Eye (tissue), 1 donor: ENCODE measurements at regions not wholly inside any gene's neighbourhood (a gene's known extent, or its start where the extent isn't known, plus 50 kb on each side); places are given as distances from the start of the nearest gene placed in this dataset.
"Not testable (repeated sequence)": the region's sequence is repeated elsewhere in the genome, so short reads cannot be mapped to it uniquely, and the experiment has no call there.

Experiments used
- DNase-seq: peaks from one replicate; pipeline ENCODE4 v3.0.0-alpha.2; 2015

- DNase-seq, result peak; percentile 3
Observed at GRCh38 chr2:198279026-198279425, 474.6 kb downstream of the PLCL1 start.

DNA sequence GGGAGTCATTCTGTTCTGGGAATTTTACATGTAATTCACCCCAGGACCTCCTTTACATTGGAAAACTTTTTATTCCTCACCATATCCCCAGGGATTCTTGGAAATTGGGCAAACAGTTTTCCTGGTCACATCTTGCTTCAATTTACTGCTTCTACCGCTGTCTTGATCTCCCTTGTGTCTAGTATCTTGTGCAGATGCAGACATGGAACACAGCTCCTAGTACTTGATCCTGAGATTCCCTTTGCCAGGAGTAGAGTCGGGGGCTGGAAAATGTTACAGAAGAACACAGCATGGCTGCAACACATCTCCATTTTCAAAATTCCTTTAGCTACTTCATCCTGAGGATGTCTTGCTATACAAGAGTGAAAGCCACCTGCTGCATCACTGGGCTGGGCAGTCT lies 472.8 kb downstream of the PLCL1 start:
- DNase-seq, result no peak

- DNase-seq, result peak; percentile 27
Observed at GRCh38 chr2:198273660-198274059, 469.3 kb downstream of the PLCL1 start.

DNA sequence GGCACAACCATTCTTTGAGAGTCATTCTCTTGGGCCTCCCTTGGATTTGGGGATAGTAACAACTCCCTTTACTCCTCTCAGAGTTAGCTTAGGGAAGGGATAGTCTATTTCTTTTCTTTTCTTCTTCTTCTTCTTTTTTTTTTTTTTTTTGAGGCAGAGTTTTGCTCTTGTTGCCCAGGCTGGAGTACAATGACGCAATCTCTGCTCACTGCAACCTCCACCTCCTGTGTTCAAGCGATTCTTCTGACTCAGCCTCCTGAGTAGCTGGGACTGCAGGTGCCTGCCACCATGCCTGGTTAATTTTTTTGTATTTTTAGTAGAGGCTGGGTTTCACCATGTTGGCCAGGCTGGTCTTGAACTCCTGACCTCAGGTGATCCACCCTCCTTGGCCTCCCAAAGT lies 465.8 kb downstream of the PLCL1 start:
- not testable (repeated sequence) for DNase-seq

GRCh38 chr2:198268519-198268918 lies 464.1 kb downstream of the PLCL1 start:
- no peak for DNase-seq

DNA sequence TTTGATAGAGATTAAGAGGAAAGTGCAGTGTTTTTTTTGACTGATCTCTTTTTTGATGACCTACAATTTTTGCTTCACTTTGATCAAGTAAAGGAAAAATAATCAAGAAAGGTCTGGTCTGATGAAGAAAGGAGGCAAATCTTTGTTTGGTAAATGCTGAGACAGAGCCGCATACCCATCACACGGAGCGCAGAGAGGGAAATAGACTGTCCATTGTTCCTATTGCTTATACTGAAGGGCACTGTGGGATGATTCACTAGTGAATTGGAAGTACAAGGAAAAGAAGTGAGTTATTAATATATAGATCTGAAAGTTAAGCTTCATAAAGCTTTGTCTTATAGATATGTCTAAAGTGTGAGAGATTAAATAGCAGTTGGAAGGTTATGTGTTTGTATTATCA lies 455.1 kb downstream of the PLCL1 start:
- DNase-seq, result no peak

DNA sequence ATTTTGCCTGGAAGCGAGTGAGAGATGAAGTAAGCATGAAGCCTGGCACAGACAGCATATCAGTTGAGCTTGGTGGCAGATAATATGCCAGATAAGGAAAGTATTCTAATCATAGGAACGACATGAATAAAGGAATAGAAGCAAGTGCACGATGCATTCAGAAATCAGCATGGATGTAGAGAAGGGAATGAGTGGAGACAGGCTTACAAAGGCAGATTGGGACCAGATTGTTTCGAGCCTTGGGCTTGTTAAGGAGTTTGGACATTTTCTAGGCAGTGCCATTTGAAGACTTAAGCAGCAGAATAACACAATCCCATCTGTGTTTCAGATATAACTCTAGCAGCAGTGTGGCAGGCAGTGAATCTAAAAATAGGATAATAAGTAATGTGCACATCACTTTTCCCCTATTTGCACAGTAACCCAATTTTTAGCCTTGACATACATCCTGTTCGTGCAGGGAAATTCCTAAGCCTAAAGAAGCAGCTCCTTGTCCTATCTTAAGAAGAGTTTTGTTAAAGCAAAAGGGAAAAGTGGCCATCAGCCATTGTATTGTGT lies 450.2 kb downstream of the PLCL1 start:
- DNase-seq, result no peak

DNA sequence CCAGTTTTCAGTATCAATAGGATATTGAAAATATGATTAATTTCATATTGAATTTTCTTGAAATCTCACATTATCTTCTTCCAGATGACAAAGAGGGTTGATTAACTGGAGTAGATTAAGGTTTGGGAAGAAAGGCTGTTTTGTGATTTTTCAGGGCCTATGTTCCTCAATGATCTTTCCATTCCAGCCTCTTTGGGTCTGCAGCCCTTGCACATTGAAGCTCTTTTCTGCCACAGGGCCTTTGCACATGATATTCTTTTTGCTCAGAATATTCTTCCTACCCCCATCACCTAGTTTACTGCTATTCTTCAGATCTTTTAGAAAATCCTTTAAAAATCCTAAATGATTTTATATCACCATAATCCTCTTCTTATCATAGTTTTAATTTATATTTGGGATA lies 449.6 kb downstream of the PLCL1 start:
- no peak for DNase-seq

DNA sequence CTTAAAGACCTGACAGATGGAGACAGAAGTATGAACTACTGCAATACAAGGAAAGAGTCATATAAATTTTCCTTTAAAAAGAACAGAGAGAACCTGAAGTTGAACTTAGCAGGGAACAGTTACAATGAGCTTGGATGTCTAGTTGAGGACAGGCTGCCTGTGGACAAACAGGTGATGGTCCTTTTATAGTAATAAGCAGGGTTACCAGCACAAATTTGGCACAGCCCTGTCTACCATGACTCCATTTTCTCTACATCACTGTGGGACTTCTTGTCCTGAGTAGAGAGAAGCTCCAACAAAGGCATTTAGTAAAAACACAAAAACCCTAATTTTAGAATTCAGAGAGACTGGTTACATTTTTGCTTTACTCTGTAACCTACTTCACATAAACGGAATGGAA lies 448.1 kb downstream of the PLCL1 start:
- no peak for DNase-seq

- no peak for DNase-seq
Observed at GRCh38 chr2:198242093-198242492, 437.7 kb downstream of the PLCL1 start.

- no peak for DNase-seq
Observed at GRCh38 chr2:198238429-198238828, 434.0 kb downstream of the PLCL1 start.

DNA sequence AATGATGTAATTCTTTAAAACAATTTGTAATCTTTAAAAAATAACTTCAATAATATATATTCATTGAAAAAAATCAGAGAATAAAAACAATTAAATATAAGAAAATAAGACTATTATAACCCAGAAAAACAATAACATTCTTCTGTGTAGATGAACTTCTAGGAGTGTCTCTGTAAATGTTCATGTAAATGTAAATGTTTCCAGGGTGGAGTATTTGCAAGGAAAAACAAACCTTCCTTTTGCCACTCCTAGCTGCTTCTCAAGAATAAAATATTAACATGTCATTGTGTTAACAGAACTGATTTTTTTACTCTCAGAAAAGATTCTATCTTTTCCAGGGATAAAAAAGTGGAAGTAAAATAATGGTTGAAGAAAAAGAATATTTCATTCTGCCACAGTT lies 431.9 kb downstream of the PLCL1 start:
- no peak for DNase-seq

DNA sequence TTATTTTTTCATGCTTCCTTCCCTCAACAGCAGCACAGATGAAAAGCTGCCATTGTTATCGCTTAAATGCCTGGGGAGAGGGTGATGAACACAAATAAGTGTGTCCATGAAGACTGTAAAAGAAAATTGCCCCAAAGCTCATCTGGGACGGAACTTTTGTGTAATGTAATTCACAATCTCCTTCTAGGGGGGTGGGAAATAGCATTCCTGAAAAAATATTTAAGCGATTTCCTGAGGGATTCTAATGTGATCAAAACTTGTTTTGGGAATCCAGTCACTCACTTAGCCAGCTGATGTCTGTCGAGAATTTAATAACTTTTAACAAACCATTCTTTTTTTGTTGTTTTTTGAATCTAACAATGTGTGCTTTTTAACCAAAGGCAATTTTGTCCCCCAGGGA lies 427.9 kb downstream of the PLCL1 start:
- no peak for DNase-seq

DNA sequence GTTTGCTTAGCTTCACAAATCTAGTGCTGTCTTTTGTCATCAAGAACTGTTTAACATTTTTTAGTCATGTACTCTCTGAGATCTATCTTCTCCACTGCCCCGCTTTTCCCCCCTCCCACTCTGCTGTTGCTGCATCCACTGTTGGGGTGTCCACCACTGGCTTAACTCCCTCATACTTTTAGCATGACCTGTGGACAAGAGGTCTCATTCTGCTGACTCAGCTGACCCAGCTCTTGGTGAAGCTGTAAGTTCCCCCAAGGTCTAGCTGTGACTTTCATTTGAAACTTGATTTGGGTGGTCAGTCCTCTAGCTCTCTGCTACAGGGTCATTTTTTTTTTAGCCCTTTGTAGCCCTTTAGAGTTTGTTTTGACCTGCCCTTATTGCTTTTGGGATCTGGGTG lies 427.2 kb downstream of the PLCL1 start:
- no peak for DNase-seq

DNA sequence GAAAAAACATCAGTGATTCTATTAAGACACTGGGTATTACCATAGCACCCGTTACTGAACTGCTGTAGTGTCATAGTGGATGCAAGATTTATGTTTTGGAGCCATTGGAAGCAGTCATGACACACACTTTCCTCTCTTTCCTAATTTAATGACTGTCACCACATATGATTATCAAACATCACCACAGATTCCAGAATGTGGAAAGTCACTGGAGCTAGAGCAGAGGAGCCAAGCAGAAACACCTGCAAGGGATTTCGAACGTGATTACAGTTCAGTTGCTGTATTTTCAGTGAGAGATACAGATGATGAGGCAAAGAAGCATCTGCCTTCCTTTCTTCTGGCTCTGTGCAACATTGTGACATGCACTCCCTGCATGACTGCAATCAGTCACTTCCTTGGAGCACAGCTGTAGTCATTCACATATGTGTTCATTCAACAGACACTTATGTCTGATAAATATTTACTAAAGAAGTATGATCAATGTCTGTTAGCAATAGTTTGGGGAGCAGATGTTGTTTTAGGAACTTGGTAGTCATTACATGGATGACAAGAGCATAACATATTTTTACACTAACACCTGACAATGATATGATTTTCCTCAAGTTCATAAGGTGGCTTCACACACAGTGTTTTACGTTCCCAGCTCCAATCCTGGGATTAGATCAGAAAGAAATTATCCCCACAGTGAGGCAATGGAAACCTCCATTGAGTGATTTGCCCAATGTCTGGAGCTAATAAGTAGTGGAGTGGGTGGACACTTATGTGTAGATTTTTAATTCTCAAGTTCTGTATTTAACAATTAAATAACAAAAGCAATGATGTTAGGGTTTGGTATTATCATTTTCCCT lies 416.6 kb downstream of the PLCL1 start:
- DNase-seq, result no peak

DNA sequence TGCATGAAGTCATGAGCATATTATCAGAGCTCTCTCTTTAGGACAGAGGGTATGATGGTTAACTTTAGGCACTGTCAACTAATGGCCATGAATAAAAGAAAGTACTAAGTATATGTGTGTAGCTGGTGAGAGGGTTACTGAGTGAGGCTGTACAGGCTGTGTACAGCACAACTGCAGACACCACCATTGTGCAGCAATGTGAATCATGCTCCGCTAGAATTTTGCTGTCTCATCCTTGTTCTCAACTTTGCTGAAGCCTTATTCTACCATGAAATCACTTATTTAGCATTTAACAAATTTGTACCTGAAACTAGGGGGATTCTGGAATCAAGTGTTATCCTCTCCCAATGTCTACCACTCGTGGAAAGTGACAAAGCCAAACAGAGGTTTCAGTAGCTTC lies 414.9 kb downstream of the PLCL1 start:
- DNase-seq, result no peak

DNA sequence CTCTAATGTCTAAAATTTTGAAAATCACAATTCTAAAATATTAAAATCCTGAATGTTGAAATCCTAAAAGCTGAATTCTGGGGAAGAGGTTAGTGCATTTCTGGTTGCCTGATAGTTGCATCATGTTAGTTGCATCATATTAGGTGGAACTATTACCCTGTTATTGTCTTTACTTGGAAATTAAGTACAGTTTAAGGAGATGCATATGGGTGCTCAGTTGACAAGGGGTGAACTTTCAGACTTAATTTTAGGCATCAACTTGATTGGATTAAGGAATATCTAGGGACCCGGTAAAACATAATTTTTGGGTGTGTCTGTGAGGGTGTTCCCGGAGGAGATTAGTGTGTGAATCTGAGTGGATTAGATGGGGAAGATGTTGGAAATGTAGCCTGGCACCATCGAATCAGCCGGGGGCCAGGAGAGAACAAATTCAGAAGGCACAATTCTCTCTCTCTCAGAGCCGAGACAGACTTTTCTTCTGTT lies 409.8 kb downstream of the PLCL1 start:
- DNase-seq, result no peak

DNA sequence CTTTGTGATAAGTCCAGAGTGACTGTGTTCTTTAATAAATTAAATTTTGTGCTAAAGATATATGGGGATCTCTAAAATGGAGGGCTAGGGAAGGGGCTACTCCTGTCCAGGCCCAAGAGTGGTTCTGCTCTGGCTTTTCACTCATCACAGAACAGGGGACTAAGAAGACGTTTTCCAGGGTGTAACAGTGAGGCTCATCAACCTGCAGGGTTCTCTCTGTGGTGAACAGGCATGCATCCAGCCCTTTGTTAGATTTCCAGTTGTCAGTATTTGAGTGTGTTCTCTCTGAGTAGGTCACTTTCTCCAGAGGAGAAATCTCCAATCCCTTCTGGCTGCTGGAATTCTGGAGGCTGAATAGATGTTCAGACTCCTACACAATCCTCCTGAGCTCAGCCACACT lies 408.9 kb downstream of the PLCL1 start:
- no peak for DNase-seq

- no peak for DNase-seq
Observed at GRCh38 chr2:198211706-198212105, 407.3 kb downstream of the PLCL1 start.

GRCh38 chr2:198203336-198204069 lies 399.1 kb downstream of the PLCL1 start:
- no peak for DNase-seq
